Keratinocyte (primary cell): ENCODE measurements at regions not wholly inside any gene's neighbourhood (a gene's known extent, or its start where the extent isn't known, plus 50 kb on each side); places are given as distances from the start of the nearest gene placed in this dataset.

Source experiments
- DNase-seq: peaks from one replicate; pipeline ENCODE4 v3.0.0-alpha.2; 2011; ENCODE audit warnings: low read depth, missing footprints, low spot score
- FAIRE-seq: peaks from 2 replicates; lab custom pipeline; 2011; peaks lifted over from hg19 to GRCh38; lab: Jason Lieb, UNC
- H2AFZ ChIP-seq: 2 replicates; pipeline ENCODE4 v1.6.0; 2012; ENCODE audit warnings: low read length, control low read depth, inconsistent platforms; ENCODE audit not compliant: control insufficient read depth
- H3K27ac ChIP-seq: 2 replicates; pipeline ENCODE4 v1.5.1; 2011; ENCODE audit warnings: low read length; ENCODE audit not compliant: control insufficient read depth, insufficient read depth
- H3K27me3 ChIP-seq: 3 replicates; pipeline ENCODE4 v1.6.0; 2011; ENCODE audit warnings: low read length; ENCODE audit not compliant: control insufficient read depth, insufficient read depth; ENCODE audit errors: extremely low read depth
- H3K36me3 ChIP-seq, 2 experiments: 2 replicates in 1 of 2; 3 replicates in 1 of 2; pipeline ENCODE4 v1.5.1; 2011; ENCODE audit warnings: low read length in 2 of 2, mild to moderate bottlenecking in 1 of 2; ENCODE audit not compliant: control insufficient read depth in 2 of 2, insufficient read depth in 2 of 2; ENCODE audit errors: extremely low read depth in 1 of 2
- H3K4me1 ChIP-seq: 3 replicates; pipeline ENCODE4 v1.5.1; 2011; ENCODE audit warnings: low read length; ENCODE audit not compliant: control insufficient read depth, insufficient read depth; ENCODE audit errors: extremely low read depth
- H3K4me2 ChIP-seq: 3 replicates; pipeline ENCODE4 v1.6.0; 2011; ENCODE audit warnings: low read depth, low read length; ENCODE audit not compliant: control insufficient read depth, insufficient read depth; ENCODE audit errors: extremely low read depth
- H3K4me3 ChIP-seq, 3 experiments: fragments of 200-600 bp in 1 of 3; sonication (generic) in 1 of 3; 2 replicates in 2 of 3; 3 replicates in 1 of 3; pipeline ENCODE4 v1.5.1; 2011 to 2016; ENCODE audit warnings: low read length in 3 of 3, mild to moderate bottlenecking in 3 of 3, control low read depth in 2 of 3, inconsistent platforms in 1 of 3, low read depth in 1 of 3, mixed read lengths in 1 of 3, mixed run types in 1 of 3, moderate library complexity in 1 of 3; ENCODE audit not compliant: control insufficient read depth in 2 of 3, insufficient read depth in 2 of 3; ENCODE audit errors: extremely low read depth in 1 of 3
- H3K79me2 ChIP-seq: 2 replicates; pipeline ENCODE4 v1.6.0; 2012; ENCODE audit warnings: low read length; ENCODE audit not compliant: control insufficient read depth, insufficient read depth
- H3K9ac ChIP-seq: 3 replicates; pipeline ENCODE4 v1.6.0; 2011; ENCODE audit warnings: low read length; ENCODE audit not compliant: control insufficient read depth, insufficient read depth; ENCODE audit errors: extremely low read depth
- H3K9me1 ChIP-seq: 3 replicates; pipeline ENCODE4 v1.6.0; 2011; ENCODE audit warnings: low read length; ENCODE audit not compliant: control insufficient read depth, insufficient read depth; ENCODE audit errors: extremely low read depth
- H3K9me3 ChIP-seq: 2 replicates; pipeline ENCODE4 v1.5.1; 2012; ENCODE audit warnings: low read depth, low read length; ENCODE audit not compliant: control insufficient read depth
- H4K20me1 ChIP-seq: 3 replicates; pipeline ENCODE4 v1.6.0; 2011; ENCODE audit warnings: low read length; ENCODE audit not compliant: control insufficient read depth, insufficient read depth; ENCODE audit errors: extremely low read depth
- CTCF ChIP-seq, 3 experiments: IDR thresholded peaks in 1 of 3; conservative IDR thresholded peaks in 1 of 3; optimal IDR thresholded peaks in 1 of 3; 2 replicates in 2 of 3; 3 replicates in 1 of 3; pipeline versions ENCODE3 to v1.5.1; 2011; ENCODE audit warnings: low read length in 3 of 3, mild to moderate bottlenecking in 3 of 3, moderate library complexity in 2 of 3, control low read depth in 1 of 3, inconsistent platforms in 1 of 3; ENCODE audit not compliant: insufficient read depth in 2 of 3; ENCODE audit errors: extremely low read depth in 1 of 3
- EZH2 ChIP-seq: IDR thresholded peaks from one replicate; pipeline ENCODE4 v1.6.1; 2012; ENCODE audit warnings: inconsistent platforms, mild to moderate bottlenecking, low read length, moderate library complexity
- dilution Hi-C: fragments of 300-500 bp; cut with MboI; formaldehyde crosslinking; loops from one replicate; pipeline ENCODE4 v1.7.0; 2020; ENCODE audit warnings: low sequenced_read_pairs; ENCODE audit not compliant: extremely low pct_ligation_motif_present

GRCh38 chr17:33520426-33521330 is 227.6 kb upstream of the ASIC2 start:
- H3K27ac ChIP-seq = no peak overlapping the region
- TF ChIP-seq CTCF (optimal IDR thresholded peaks at IDR 0.05 in 1 of 3, IDR thresholded peaks at IDR 0.05 in 1 of 3, conservative IDR thresholded peaks at IDR 0.05 in 1 of 3; ENCODE audit: extremely low read depth in 1 of 3, insufficient read depth in 2 of 3, low read length in 3 of 3) (peak; percentile 75 to 90 (median 75)), EZH2 (no peak)
- no peaks in the 10 kb centered on the region for H3K36me3 ChIP-seq
- H3K4me1 ChIP-seq = no peaks in the 10 kb centered on the region
- no peaks in the 10 kb centered on the region for H3K79me2 ChIP-seq
- DNase-seq (no peak), FAIRE-seq (no peak)
- H4K20me1 ChIP-seq = peaks cover 3% of the 10 kb centered on the region
- no peak overlapping the region for H3K9ac ChIP-seq
- no peak overlapping the region for H3K4me3 ChIP-seq
- H3K4me2 ChIP-seq = no peak overlapping the region
- H3K9me1 ChIP-seq = no peaks in the 10 kb centered on the region
- no peaks in the 10 kb centered on the region for H3K9me3 ChIP-seq
- H2AFZ ChIP-seq = no peak overlapping the region
- dilution Hi-C loops = no loop called here
- H3K27me3 ChIP-seq = no peaks in the 10 kb centered on the region

- TF ChIP-seq CTCF (optimal IDR thresholded peaks at IDR 0.05 in 1 of 3, IDR thresholded peaks at IDR 0.05 in 1 of 3, conservative IDR thresholded peaks at IDR 0.05 in 1 of 3; ENCODE audit: extremely low read depth in 1 of 3, insufficient read depth in 2 of 3, low read length in 3 of 3) = peak in 2 of 3 experiments; percentile 50 to 60
- no peak for TF ChIP-seq EZH2
- H3K4me1 ChIP-seq = no peaks in the 10 kb centered on the region
- no peak overlapping the region for H3K9ac ChIP-seq
- dilution Hi-C loops = no loop called here
- no peak for DNase-seq
- no peaks in the 10 kb centered on the region for H3K27me3 ChIP-seq
- no peaks in the 10 kb centered on the region for H3K9me3 ChIP-seq
- no peaks in the 10 kb centered on the region for H3K79me2 ChIP-seq
- peaks cover 3% of the 10 kb centered on the region for H4K20me1 ChIP-seq
- no peak overlapping the region for H2AFZ ChIP-seq
- no peak overlapping the region for H3K27ac ChIP-seq
- no peaks in the 10 kb centered on the region for H3K36me3 ChIP-seq
- no peaks in the 10 kb centered on the region for H3K9me1 ChIP-seq
- FAIRE-seq = no peak
- H3K4me3 ChIP-seq = no peak overlapping the region
- H3K4me2 ChIP-seq = no peak overlapping the region
These were observed 228.7 kb upstream of the ASIC2 start for GRCh38 chr17:33521784-33522183.
